OCI-LY7 (cell line): ENCODE measurements at regions not wholly inside any gene's neighbourhood (a gene's known extent, or its start where the extent isn't known, plus 50 kb on each side); places are given as distances from the start of the nearest gene placed in this dataset.

Experiments
- BruUV-seq: library from RNA; stranded (reverse); fragments of 400-500 nt; replicated peaks from 2 replicates; lab custom pipeline; 2021; lab: Mats Ljungman, UMichigan
- CTCF ChIA-PET: fragments of 300-600 bp; sonication (Branson Sonifier 250); formaldehyde crosslinking; loops from one replicate; lab custom pipeline; 2022; ENCODE audit warnings: antibody characterized with exemption; ENCODE audit not compliant: unreplicated experiment; lab: Charles Lee
- POLR2A ChIA-PET: fragments of 300-600 bp; sonication (Branson Sonifier 250); formaldehyde crosslinking; loops from one replicate; lab custom pipeline; 2022; ENCODE audit warnings: antibody characterized with exemption; lab: Charles Lee
- DNase-seq: peaks from one replicate; pipeline ENCODE4 v3.0.0-alpha.2; 2015; ENCODE audit warnings: low spot score
- H2AFZ ChIP-seq: fragments of 200-600 bp; sonication (generic), shearing (Covaris generic); 2 replicates; pipeline ENCODE4 v1.6.1; 2014; ENCODE audit warnings: mild to moderate bottlenecking, antibody characterized with exemption, low read length, moderate library complexity
- H3K27ac ChIP-seq: fragments of 200-600 bp; sonication (generic); 2 replicates; pipeline ENCODE4 v1.5.1; 2014; ENCODE audit warnings: mixed run types, low read depth, mild to moderate bottlenecking, moderate library complexity, low read length, inconsistent platforms; ENCODE audit not compliant: poor library complexity, severe bottlenecking
- H3K36me3 ChIP-seq: fragments of 200-600 bp; sonication (generic); 2 replicates; pipeline ENCODE4 v1.6.1; 2014; ENCODE audit warnings: mild to moderate bottlenecking, antibody characterized with exemption, low read length, moderate library complexity, mixed read lengths; ENCODE audit not compliant: insufficient read depth
- H3K4me1 ChIP-seq: fragments of 200-600 bp; sonication (generic); 2 replicates; pipeline ENCODE4 v1.5.1; 2014; ENCODE audit warnings: mild to moderate bottlenecking, low read length; ENCODE audit not compliant: insufficient read depth, poor library complexity, severe bottlenecking
- H3K4me2 ChIP-seq: fragments of 200-600 bp; sonication (generic); 2 replicates; pipeline ENCODE4 v1.6.1; 2014; ENCODE audit warnings: mild to moderate bottlenecking, low read length
- H3K4me3 ChIP-seq: fragments of 200-600 bp; sonication (generic); 2 replicates; pipeline ENCODE4 v1.5.1; 2014; ENCODE audit warnings: mild to moderate bottlenecking, low read depth, low read length; ENCODE audit not compliant: poor library complexity, severe bottlenecking
- H3K79me2 ChIP-seq: fragments of 200-600 bp; sonication (generic); 2 replicates; pipeline ENCODE4 v1.6.1; 2016; ENCODE audit warnings: low read depth, mild to moderate bottlenecking, low read length, moderate library complexity, mixed read lengths; ENCODE audit not compliant: insufficient read depth
- H3K9me2 ChIP-seq: fragments of 200-600 bp; sonication (generic); 2 replicates; pipeline ENCODE4 v1.6.1; 2016; ENCODE audit warnings: mild to moderate bottlenecking, low read length, mixed read lengths; ENCODE audit not compliant: insufficient read depth
- H3K9me3 ChIP-seq: fragments of 200-600 bp; sonication (generic); 2 replicates; pipeline ENCODE4 v1.6.1; 2014; ENCODE audit warnings: mild to moderate bottlenecking, mixed run types, low read length, mixed read lengths
- H4K20me1 ChIP-seq: fragments of 200-600 bp; sonication (generic); 2 replicates; pipeline ENCODE4 v1.6.1; 2014; ENCODE audit warnings: mild to moderate bottlenecking, antibody characterized with exemption, low read length, moderate library complexity, mixed read lengths; ENCODE audit not compliant: insufficient read depth
- CTCF ChIP-seq: fragments of 200-600 bp; sonication (generic); conservative IDR thresholded peaks from 2 replicates; pipeline ENCODE4 v1.5.1; 2014; ENCODE audit warnings: mild to moderate bottlenecking, antibody characterized with exemption, low read length, moderate library complexity, mixed read lengths
- EZH2phosphoT487 ChIP-seq: fragments of 200-600 bp; sonication (generic); IDR thresholded peaks from 2 replicates; pipeline ENCODE4 v1.6.1; 2018; ENCODE audit warnings: low read depth, borderline replicate concordance, mild to moderate bottlenecking, mixed run types, antibody characterized with exemption, low read length, moderate library complexity, mixed read lengths
- intact Hi-C: fragments of 100-400 bp; cut with micrococcal nuclease; formaldehyde crosslinking; loops from one replicate; pipeline ENCODE4 v1.10.0; 2022; ENCODE audit not compliant: unreplicated experiment

GRCh38 chr13:90933097-90933826 is 414.2 kb upstream of the MIR17HG start:
- H3K9me2 ChIP-seq: no peaks in the 10 kb centered on the region
- ChIA-PET CTCF (no interaction called here), POLR2A (interaction anchor here (0.7 to 1.1 kb wide), 2 partner anchors 11 to 1506 kb away, joined by 3 to 4 read pairs; no protein-coding TSS in a partner anchor)
- no TSS peak for BruUV-seq
- no peaks in the 10 kb centered on the region for H3K9me3 ChIP-seq
- intact Hi-C loops: no loop called here
- no peaks in the 10 kb centered on the region for H3K4me1 ChIP-seq
- H4K20me1 ChIP-seq: no peaks in the 10 kb centered on the region
- no peak overlapping the region for H3K4me2 ChIP-seq
- H3K79me2 ChIP-seq: no peaks in the 10 kb centered on the region
- no peak for DNase-seq
- H2AFZ ChIP-seq: no peak overlapping the region
- no peaks in the 10 kb centered on the region for H3K36me3 ChIP-seq
- TF ChIP-seq EZH2phosphoT487 (no peak), CTCF (no peak)
- no peak overlapping the region for H3K4me3 ChIP-seq
- H3K27ac ChIP-seq: no peak overlapping the region

GRCh38 chr13:90934741-90935140 is 412.7 kb upstream of the MIR17HG start:
- BruUV-seq: no TSS peak
- no peak for TF ChIP-seq EZH2phosphoT487
- TF ChIP-seq CTCF: no peak
- Histone ChIP-seq H3K79me2 (no peaks in the 10 kb centered on the region), H3K36me3 (no peaks in the 10 kb centered on the region), H3K4me2 (no peak overlapping the region), H2AFZ (no peak overlapping the region), H3K9me3 (no peaks in the 10 kb centered on the region), H3K4me3 (no peak overlapping the region), H3K4me1 (no peaks in the 10 kb centered on the region), H3K27ac (no peak overlapping the region), H3K9me2 (no peaks in the 10 kb centered on the region), H4K20me1 (no peaks in the 10 kb centered on the region)
- ChIA-PET POLR2A (interaction anchor here (0.7 kb wide), 1 partner anchor 1201 kb away, joined by 3 read pairs; no protein-coding TSS in a partner anchor), CTCF (no interaction called here)
- no peak for DNase-seq
- intact Hi-C loops: no loop called here

GRCh38 chr13:90938848-90939247 is 408.6 kb upstream of the MIR17HG start:
- no peak overlapping the region for H3K27ac ChIP-seq
- H3K9me3 ChIP-seq: no peaks in the 10 kb centered on the region
- BruUV-seq: no TSS peak
- H3K79me2 ChIP-seq: no peaks in the 10 kb centered on the region
- no peaks in the 10 kb centered on the region for H4K20me1 ChIP-seq
- H3K4me1 ChIP-seq: no peaks in the 10 kb centered on the region
- TF ChIP-seq CTCF (no peak), EZH2phosphoT487 (no peak)
- intact Hi-C loops: no loop called here
- H2AFZ ChIP-seq: no peak overlapping the region
- ChIA-PET POLR2A (no interaction called here), CTCF (no interaction called here)
- H3K4me2 ChIP-seq: no peak overlapping the region
- H3K36me3 ChIP-seq: no peaks in the 10 kb centered on the region
- no peaks in the 10 kb centered on the region for H3K9me2 ChIP-seq
- no peak overlapping the region for H3K4me3 ChIP-seq
- no peak for DNase-seq
